Naive thymus-derived CD4-positive, alpha-beta T cell (primary cell): ENCODE measurements at regions not wholly inside any gene's neighbourhood (a gene's known extent, or its start where the extent isn't known, plus 50 kb on each side); places are given as distances from the start of the nearest gene placed in this dataset.
"Not testable (repeated sequence)": the region's sequence is repeated elsewhere in the genome, so short reads cannot be mapped to it uniquely, and the experiment has no call there.

Experiments
- ATAC-seq: fragments of 150-1000 bp; cut with Tn5 transposase; 2 replicates; pipeline ENCODE4 v1.10.0; 2021; ENCODE audit warnings: mild to moderate bottlenecking, moderate library complexity
- CTCF ChIA-PET: fragments of 350-600 bp; sonication (Branson Sonifier 250); formaldehyde crosslinking; loops from one replicate; lab custom pipeline; 2021; ENCODE audit warnings: antibody characterized with exemption; lab: Charles Lee
- POLR2A ChIA-PET: fragments of 350-600 bp; sonication (Branson Sonifier 250); formaldehyde crosslinking; loops from one replicate; lab custom pipeline; 2021; ENCODE audit warnings: antibody characterized with exemption, inconsistent platforms; lab: Charles Lee
- DNase-seq, 9 donors: peaks; one replicate each; pipeline versions ENCODE4 v3.0.0 to v3.0.0-alpha.2; 2020 to 2022; ENCODE audit warnings: mixed read lengths in 1 of 9
- H3K27ac ChIP-seq: one replicate; pipeline ENCODE4 v1.7.0; 2013; ENCODE audit warnings: mild to moderate bottlenecking, low read depth, low read length, moderate library complexity
- H3K27me3 ChIP-seq, 2 donors: one replicate each; pipeline ENCODE4 v1.7.0; 2013; ENCODE audit warnings: low read length in 2 of 2, mild to moderate bottlenecking in 2 of 2, moderate library complexity in 2 of 2; ENCODE audit not compliant: control insufficient read depth in 2 of 2, insufficient read depth in 2 of 2
- H3K36me3 ChIP-seq, 3 experiments: 1 replicate in 2 of 3; 2 replicates in 1 of 3; pipeline ENCODE4 v1.7.0; 2013; ENCODE audit warnings: low read length in 3 of 3, mild to moderate bottlenecking in 3 of 3, moderate library complexity in 1 of 3; ENCODE audit not compliant: insufficient read depth in 3 of 3, control insufficient read depth in 2 of 3
- H3K4me1 ChIP-seq, 2 donors: one replicate each; pipeline ENCODE4 v1.7.0; 2013; ENCODE audit warnings: low read length in 2 of 2, mild to moderate bottlenecking in 2 of 2, moderate library complexity in 1 of 2; ENCODE audit not compliant: control insufficient read depth in 2 of 2, insufficient read depth in 2 of 2
- H3K4me3 ChIP-seq: 2 replicates; pipeline ENCODE4 v1.7.0; 2013; ENCODE audit warnings: mild to moderate bottlenecking, low read length
- H3K9me3 ChIP-seq, 3 experiments: 1 replicate in 2 of 3; 2 replicates in 1 of 3; pipeline ENCODE4 v1.7.0; 2013; ENCODE audit warnings: low read length in 3 of 3; ENCODE audit not compliant: control insufficient read depth in 2 of 3
- H3K27ac Mint-ChIP-seq, 9 donors: one replicate each; pipeline ENCODE4 v1.8.0; 2020 to 2022; ENCODE audit warnings: mixed read lengths in 9 of 9, mild to moderate bottlenecking in 8 of 9, moderate library complexity in 5 of 9, inconsistent platforms in 2 of 9
- H3K27me3 Mint-ChIP-seq, 5 donors: one replicate each; pipeline ENCODE4 v1.8.0; 2021 to 2022; ENCODE audit warnings: mixed read lengths in 5 of 5, mild to moderate bottlenecking in 1 of 5
- H3K36me3 Mint-ChIP-seq, 5 donors: one replicate each; pipeline ENCODE4 v1.8.0; 2020 to 2022; ENCODE audit warnings: mixed read lengths in 5 of 5, mild to moderate bottlenecking in 3 of 5, inconsistent platforms in 1 of 5
- H3K4me1 Mint-ChIP-seq, 7 donors: one replicate each; pipeline ENCODE4 v1.8.0; 2020 to 2022; ENCODE audit warnings: mixed read lengths in 7 of 7, mild to moderate bottlenecking in 3 of 7, inconsistent platforms in 1 of 7
- H3K4me3 Mint-ChIP-seq, 10 donors: one replicate each; pipeline ENCODE4 v1.8.0; 2020 to 2022; ENCODE audit warnings: mild to moderate bottlenecking in 10 of 10, mixed read lengths in 10 of 10, moderate library complexity in 6 of 10, inconsistent platforms in 2 of 10
- H3K9me3 Mint-ChIP-seq, 11 donors: one replicate each; pipeline ENCODE4 v1.8.0; 2020 to 2022; ENCODE audit warnings: mixed read lengths in 11 of 11, mild to moderate bottlenecking in 4 of 11, inconsistent platforms in 1 of 11, moderate library complexity in 1 of 11
- intact Hi-C, 2 donors: fragments of 100-400 bp; cut with micrococcal nuclease; formaldehyde crosslinking; loops; one replicate each; pipeline ENCODE4 v1.15.1; 2023

DNA sequence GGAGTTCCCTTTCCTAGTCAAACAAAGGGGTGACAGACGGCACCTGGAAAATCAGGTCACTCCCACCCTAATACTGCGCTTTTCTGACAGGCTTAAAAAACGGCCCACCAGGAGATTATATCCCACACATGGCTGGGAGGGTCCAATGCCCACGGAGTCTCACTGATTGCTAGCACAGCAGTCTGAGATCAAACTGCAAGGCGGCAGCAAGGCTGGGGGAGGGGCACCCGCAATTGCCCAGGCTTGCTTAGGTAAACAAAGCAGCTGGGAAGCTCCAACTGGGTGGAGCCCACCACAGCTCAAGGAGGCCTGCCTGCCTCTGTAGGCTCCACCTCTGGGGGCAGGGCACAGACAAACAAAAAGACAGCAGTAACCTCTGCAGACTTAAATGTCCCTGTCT, 1032.9 kb downstream of the TDRD15 start:
- H3K27ac ChIP-seq, H3K27me3 ChIP-seq, H3K36me3 ChIP-seq, H3K4me1 Mint-ChIP-seq, H3K4me1 ChIP-seq, CTCF ChIA-PET, H3K27ac Mint-ChIP-seq, H3K27me3 Mint-ChIP-seq, H3K9me3 ChIP-seq, ATAC-seq, intact Hi-C loops, POLR2A ChIA-PET, H3K4me3 ChIP-seq, H3K4me3 Mint-ChIP-seq, H3K36me3 Mint-ChIP-seq, DNase-seq: not testable (repeated sequence)
- H3K9me3 Mint-ChIP-seq: peaks cover 2 to 35% (median 17%) of the 10 kb centered on the region in 11 donors

DNA sequence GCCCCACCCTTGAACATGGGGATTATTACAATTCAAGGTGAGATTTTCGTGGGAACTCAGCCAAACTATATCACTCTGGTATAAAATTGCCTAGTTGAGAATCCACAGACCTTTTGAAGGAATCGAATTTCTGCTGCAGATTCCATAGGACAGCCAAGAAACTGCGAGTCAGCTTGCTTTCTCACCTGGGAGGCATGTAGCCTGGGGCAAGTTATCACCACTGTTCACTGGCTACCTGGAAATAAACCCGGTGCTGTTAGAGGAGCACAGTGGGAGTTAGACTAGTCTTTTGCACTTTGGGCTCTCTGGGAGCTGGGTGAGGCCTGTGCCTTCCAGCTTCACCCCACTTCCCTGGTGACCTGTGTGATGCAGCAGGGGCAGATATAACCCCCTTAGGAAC, 1043.5 kb downstream of the TDRD15 start:
- no peaks in the 10 kb centered on the region for H3K27me3 Mint-ChIP-seq
- CTCF ChIA-PET: no interaction called here
- H3K27ac Mint-ChIP-seq: no peak overlapping the region
- ATAC-seq (no peak), DNase-seq (no peak)
- no peaks in the 10 kb centered on the region for H3K4me1 ChIP-seq
- H3K36me3 ChIP-seq: no peaks in the 10 kb centered on the region
- intact Hi-C loops: no loop called here
- POLR2A ChIA-PET: no interaction called here
- H3K4me3 Mint-ChIP-seq: no peak overlapping the region
- H3K4me1 Mint-ChIP-seq: no peaks in the 10 kb centered on the region
- H3K36me3 Mint-ChIP-seq: peaks cover 0 to 8% (median 0%) of the 10 kb centered on the region in 5 donors
- no peaks in the 10 kb centered on the region for H3K27me3 ChIP-seq
- no peak overlapping the region for H3K27ac ChIP-seq
- H3K4me3 ChIP-seq: no peak overlapping the region
- H3K9me3 Mint-ChIP-seq: peaks cover 2 to 43% (median 22%) of the 10 kb centered on the region in 11 donors
- no peaks in the 10 kb centered on the region for H3K9me3 ChIP-seq

DNA sequence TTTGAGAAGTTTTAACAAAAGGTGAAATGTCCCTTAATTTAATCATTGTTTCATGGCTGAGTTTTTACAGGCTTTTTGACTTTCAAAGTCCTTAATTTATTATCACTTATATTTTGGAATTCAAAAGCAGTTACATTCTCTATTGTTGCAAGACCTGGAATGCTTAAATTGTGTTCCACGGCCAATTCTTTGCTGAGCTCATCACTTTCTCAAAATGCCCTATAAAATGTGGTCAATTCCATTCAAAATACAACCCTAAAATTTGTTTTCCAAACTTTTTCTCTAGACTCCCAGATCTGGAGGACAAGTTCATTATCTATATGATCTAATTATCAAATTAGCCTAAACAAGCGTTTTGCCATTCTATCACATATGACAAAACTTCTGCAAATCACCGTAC, 1051.2 kb downstream of the TDRD15 start:
- H3K27ac Mint-ChIP-seq: no peak overlapping the region
- POLR2A ChIA-PET: no interaction called here

DNA sequence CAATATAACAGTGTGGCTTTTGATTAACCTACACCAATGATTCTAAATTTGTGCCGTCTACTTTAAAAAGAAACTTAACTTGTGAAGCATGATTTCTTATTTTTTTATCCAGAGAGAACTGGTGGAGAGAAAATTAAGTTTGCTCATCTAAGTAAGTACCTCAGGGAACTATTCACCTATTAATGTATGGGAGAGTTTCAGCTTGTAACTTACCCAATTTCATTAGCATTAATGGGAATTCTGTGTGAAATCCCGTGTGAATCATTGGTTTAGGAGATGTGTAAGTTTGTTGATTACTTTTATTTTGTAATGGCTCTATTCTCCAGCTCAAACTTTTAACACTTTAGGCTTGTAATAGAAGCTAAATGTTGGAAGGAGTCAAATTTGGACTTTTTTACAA, 1061.5 kb downstream of the TDRD15 start:
- no peaks in the 10 kb centered on the region for H3K36me3 Mint-ChIP-seq
- H3K27ac Mint-ChIP-seq: no peak overlapping the region
- ChIA-PET POLR2A (no interaction called here), CTCF (no interaction called here)
- Histone ChIP-seq H3K4me1 (no peaks in the 10 kb centered on the region), H3K9me3 (no peaks in the 10 kb centered on the region), H3K27ac (no peak overlapping the region), H3K36me3 (no peaks in the 10 kb centered on the region), H3K4me3 (no peak overlapping the region), H3K27me3 (no peaks in the 10 kb centered on the region)
- H3K4me3 Mint-ChIP-seq: no peak overlapping the region
- peaks cover 0 to 7% (median 1%) of the 10 kb centered on the region in 11 donors for H3K9me3 Mint-ChIP-seq
- intact Hi-C loops: no loop called here
- ATAC-seq: no peak
- DNase-seq: no peak
- H3K4me1 Mint-ChIP-seq: no peaks in the 10 kb centered on the region
- H3K27me3 Mint-ChIP-seq: no peaks in the 10 kb centered on the region

More for the DNA sequence above, 1051.2 kb downstream of the TDRD15 start:
- no peak overlapping the region for H3K4me3 Mint-ChIP-seq
- H3K9me3 Mint-ChIP-seq: peaks cover 0 to 22% (median 13%) of the 10 kb centered on the region in 11 donors
- H3K4me1 Mint-ChIP-seq: no peaks in the 10 kb centered on the region
- ATAC-seq: no peak
- intact Hi-C loops: no loop called here
- H3K36me3 ChIP-seq: no peaks in the 10 kb centered on the region
- no peaks in the 10 kb centered on the region for H3K4me1 ChIP-seq
- H3K27ac ChIP-seq: no peak overlapping the region
- no peaks in the 10 kb centered on the region for H3K9me3 ChIP-seq
- no peak for DNase-seq
- no peak overlapping the region for H3K4me3 ChIP-seq
- CTCF ChIA-PET: no interaction called here
- H3K27me3 ChIP-seq: no peaks in the 10 kb centered on the region
- H3K27me3 Mint-ChIP-seq: no peaks in the 10 kb centered on the region
- H3K36me3 Mint-ChIP-seq: no peaks in the 10 kb centered on the region

DNA sequence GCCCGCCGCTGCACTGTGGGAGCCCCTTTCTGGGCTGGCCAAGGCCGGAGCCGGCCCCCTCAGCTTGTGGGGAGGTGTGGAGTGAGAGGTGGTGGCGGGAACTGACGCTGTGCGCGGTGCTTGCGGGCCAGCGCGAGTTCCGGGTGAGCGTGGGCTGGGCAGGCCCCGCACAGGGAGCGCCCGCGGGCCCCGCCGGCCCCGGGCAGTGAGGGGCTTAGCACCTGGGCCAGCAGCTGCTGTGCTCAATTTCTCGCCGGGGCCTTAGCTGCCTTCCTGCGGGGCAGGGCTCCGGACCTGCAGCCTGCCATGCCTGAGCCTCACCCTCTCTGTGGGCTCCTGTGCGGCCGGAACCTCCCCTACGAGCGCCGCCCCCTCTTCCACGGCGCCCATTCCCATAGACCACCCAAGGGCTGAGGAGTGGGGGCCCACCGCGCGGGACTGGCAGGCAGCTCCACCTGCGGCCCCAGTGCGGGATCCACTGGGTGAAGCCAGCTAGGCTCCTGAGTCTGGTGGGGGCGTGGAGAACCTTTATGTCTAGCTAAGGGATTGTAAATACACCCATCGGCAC, 1062.6 kb downstream of the TDRD15 start:
- H3K4me1 Mint-ChIP-seq, H3K36me3 ChIP-seq, H3K9me3 Mint-ChIP-seq, H3K27ac Mint-ChIP-seq, POLR2A ChIA-PET, H3K9me3 ChIP-seq, H3K4me1 ChIP-seq, H3K36me3 Mint-ChIP-seq, intact Hi-C loops, H3K4me3 Mint-ChIP-seq, H3K27ac ChIP-seq, DNase-seq, ATAC-seq, H3K27me3 ChIP-seq, H3K4me3 ChIP-seq, H3K27me3 Mint-ChIP-seq: not testable (repeated sequence)
- CTCF ChIA-PET: interaction anchor here (0.6 kb wide), 1 partner anchor 99 kb away, joined by 3 read pairs; no protein-coding TSS in a partner anchor

DNA sequence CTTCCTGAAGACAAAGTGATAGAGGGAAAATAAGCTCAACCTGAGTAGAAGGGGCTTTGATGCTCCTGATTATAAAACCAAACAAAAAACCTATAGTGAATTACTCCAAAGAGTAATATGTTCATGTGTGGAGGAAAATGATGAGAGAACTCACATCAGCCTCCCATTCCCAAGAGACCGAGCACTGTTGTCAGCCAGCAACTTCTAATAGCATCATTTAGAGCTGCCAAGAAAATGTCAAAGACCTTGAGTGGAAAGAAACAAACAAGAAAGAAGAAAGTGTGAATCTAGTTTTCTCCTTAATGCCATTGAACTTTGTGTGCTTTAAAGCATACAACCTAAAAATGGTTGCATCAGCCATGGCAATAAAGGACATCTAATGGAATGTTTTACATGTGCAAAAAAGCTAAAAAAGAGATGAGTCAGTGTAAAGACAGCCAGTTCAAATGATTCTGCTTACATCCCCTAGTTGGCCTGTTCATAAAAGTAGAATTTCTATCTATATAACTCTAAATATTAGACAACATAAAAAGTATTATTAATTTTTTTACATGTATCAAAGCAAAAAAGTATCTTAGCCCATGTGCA, 1066.2 kb downstream of the TDRD15 start:
- ATAC-seq (no peak), DNase-seq (no peak)
- Mint-ChIP-seq H3K36me3 (no peaks in the 10 kb centered on the region), H3K27me3 (no peaks in the 10 kb centered on the region), H3K4me1 (no peaks in the 10 kb centered on the region), H3K9me3 (peaks cover 0 to 8% (median 2%) of the 10 kb centered on the region in 11 donors), H3K4me3 (no peak overlapping the region), H3K27ac (no peak overlapping the region)
- Histone ChIP-seq H3K4me3 (no peak overlapping the region), H3K27ac (no peak overlapping the region), H3K4me1 (no peaks in the 10 kb centered on the region), H3K9me3 (no peaks in the 10 kb centered on the region), H3K36me3 (no peaks in the 10 kb centered on the region), H3K27me3 (no peaks in the 10 kb centered on the region)
- intact Hi-C loops: loop anchor here in 1 of 2 donors (1.0 kb wide), 1 partner anchor 12 kb away; no protein-coding TSS in a partner anchor
- ChIA-PET POLR2A (no interaction called here), CTCF (no interaction called here)

DNA sequence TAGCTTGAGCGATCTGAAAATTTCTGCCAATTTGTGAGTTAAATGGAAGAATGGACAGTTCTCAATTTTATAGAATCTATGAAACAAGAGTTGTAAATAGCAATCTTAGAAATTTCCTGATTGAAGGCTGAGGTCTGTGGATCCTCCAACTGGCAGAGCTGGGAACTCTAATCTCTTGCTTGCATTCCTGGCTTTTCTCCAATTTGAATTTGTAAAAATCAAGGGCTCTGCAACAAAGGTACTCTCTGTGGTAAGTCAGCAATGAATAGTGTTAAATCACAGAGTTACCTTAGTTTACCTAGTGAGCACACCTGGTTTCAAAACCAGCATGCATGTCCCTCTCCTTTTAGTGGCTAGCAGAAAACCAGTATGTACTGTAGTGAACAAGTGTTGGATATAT, 1070.5 kb downstream of the TDRD15 start:
- CTCF ChIA-PET: no interaction called here
- no peaks in the 10 kb centered on the region for H3K9me3 ChIP-seq
- no peak overlapping the region for H3K4me3 ChIP-seq
- H3K36me3 ChIP-seq: no peaks in the 10 kb centered on the region
- H3K27me3 ChIP-seq: no peaks in the 10 kb centered on the region
- no peak overlapping the region for H3K27ac Mint-ChIP-seq
- ATAC-seq: no peak
- H3K27ac ChIP-seq: no peak overlapping the region
- no peaks in the 10 kb centered on the region for H3K4me1 Mint-ChIP-seq
- intact Hi-C loops: no loop called here
- no peaks in the 10 kb centered on the region for H3K4me1 ChIP-seq
- peaks cover 0 to 13% (median 0%) of the 10 kb centered on the region in 11 donors for H3K9me3 Mint-ChIP-seq
- POLR2A ChIA-PET: no interaction called here
- no peaks in the 10 kb centered on the region for H3K36me3 Mint-ChIP-seq
- H3K27me3 Mint-ChIP-seq: no peaks in the 10 kb centered on the region
- no peak for DNase-seq
- H3K4me3 Mint-ChIP-seq: no peak overlapping the region
